Stimulated activated effector memory CD8-positive, alpha-beta T cell treated with anti-CD3 and anti-CD28 coated beads, Interleukin-12 subunit alpha, Interleukin-12 subunit beta, amount 100 ng/mL, for 72 hours (primary cell): ENCODE measurements at regions not wholly inside any gene's neighbourhood (a gene's known extent, or its start where the extent isn't known, plus 50 kb on each side); places are given as distances from the start of the nearest gene placed in this dataset.
"Not testable (repeated sequence)": the region's sequence is repeated elsewhere in the genome, so short reads cannot be mapped to it uniquely, and the experiment has no call there.

Experiments used
- ATAC-seq: fragments of 150-1000 bp; cut with Tn5 transposase; 2 replicates; pipeline ENCODE4 v1.10.0; 2021
- DNase-seq, 2 donors: peaks; one replicate each; pipeline ENCODE4 v3.0.0; 2021 to 2022; ENCODE audit warnings: low spot score in 2 of 2
- H3K27ac Mint-ChIP-seq: one replicate; pipeline ENCODE4 v1.8.0; 2022; ENCODE audit warnings: mild to moderate bottlenecking, mixed read lengths
- H3K36me3 Mint-ChIP-seq: one replicate; pipeline ENCODE4 v1.8.0; 2022; ENCODE audit warnings: mild to moderate bottlenecking, mixed read lengths
- H3K4me1 Mint-ChIP-seq: one replicate; pipeline ENCODE4 v1.8.0; 2022; ENCODE audit warnings: mixed read lengths
- H3K4me3 Mint-ChIP-seq: one replicate; pipeline ENCODE4 v1.8.0; 2022; ENCODE audit warnings: mild to moderate bottlenecking, mixed read lengths
- H3K9me3 Mint-ChIP-seq: one replicate; pipeline ENCODE4 v1.8.0; 2022; ENCODE audit warnings: mixed read lengths

GRCh38 chr4:135510582-135510981 lies 1309.0 kb upstream of the PABPC4L start:
- DNase-seq (no peak), ATAC-seq (no peak)
- H3K36me3 Mint-ChIP-seq = no peaks in the 10 kb centered on the region
- H3K4me1 Mint-ChIP-seq = no peaks in the 10 kb centered on the region
- H3K27ac Mint-ChIP-seq = no peak overlapping the region
- H3K4me3 Mint-ChIP-seq = no peak overlapping the region
- peaks cover 10% of the 10 kb centered on the region for H3K9me3 Mint-ChIP-seq

DNA sequence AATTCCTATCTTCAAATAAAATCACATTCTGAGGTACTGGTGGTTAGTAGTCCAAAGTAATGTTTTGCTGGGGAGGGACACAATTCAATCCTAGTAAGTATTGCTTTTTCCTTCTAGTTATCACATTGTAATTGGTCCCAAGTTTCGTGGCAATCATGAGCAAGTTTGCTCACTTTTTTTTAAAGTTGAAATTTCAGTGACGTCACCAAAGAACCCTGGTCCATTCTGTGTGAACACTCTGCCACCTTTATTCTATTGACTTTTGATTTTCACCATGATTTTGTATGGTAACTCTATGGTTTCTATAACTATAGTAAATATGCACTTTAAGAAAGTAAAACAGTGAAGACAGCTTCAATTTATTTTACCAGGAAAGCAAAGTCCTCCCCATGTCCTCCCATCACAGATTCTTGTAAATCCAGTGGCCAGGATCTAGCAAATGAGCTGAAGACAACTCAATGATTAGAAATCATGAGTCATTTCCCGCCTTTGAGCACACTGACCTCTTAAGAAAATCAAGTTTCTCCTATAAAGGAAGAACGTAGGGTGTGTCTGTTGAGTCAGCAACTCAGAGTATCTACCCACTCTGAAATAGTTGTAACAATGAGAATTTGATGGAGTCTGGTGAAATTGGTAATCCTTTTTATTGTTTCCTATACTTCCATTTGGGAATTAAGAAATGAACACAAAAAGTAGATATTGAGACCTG lies 1306.6 kb upstream of the PABPC4L start:
- H3K4me1 Mint-ChIP-seq = no peaks in the 10 kb centered on the region
- H3K9me3 Mint-ChIP-seq = peaks cover 14% of the 10 kb centered on the region
- H3K27ac Mint-ChIP-seq = no peak overlapping the region
- ATAC-seq = no peak
- no peaks in the 10 kb centered on the region for H3K36me3 Mint-ChIP-seq
- no peak for DNase-seq
- H3K4me3 Mint-ChIP-seq = no peak overlapping the region

- Mint-ChIP-seq H3K9me3 (peaks cover 6% of the 10 kb centered on the region), H3K27ac (no peak overlapping the region), H3K4me3 (no peak overlapping the region), H3K36me3 (no peaks in the 10 kb centered on the region), H3K4me1 (no peaks in the 10 kb centered on the region)
- ATAC-seq = no peak
- DNase-seq = no peak
Observed at GRCh38 chr4:135497563-135498152, 1296.1 kb upstream of the PABPC4L start.

DNA sequence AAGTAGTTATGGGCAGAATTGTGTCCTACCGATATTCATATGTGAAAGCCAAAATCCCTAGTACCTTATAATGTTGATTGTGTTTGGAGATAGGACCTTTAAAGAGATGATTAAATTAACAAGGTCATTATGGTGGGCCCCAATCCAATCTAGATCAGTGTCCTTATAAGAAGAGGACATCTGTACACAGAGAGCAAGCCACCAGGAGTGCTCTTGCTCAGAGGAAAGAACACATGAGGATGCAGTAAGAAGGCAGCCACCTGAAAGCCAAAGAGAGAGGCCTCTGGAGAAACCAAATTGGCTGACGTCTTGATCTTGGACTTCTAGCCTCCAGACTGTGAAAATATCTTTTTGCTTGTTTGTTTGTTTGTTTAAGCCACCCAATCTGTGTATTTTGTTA lies 1290.8 kb upstream of the PABPC4L start:
- no peak overlapping the region for H3K4me3 Mint-ChIP-seq
- DNase-seq (no peak), ATAC-seq (no peak)
- no peaks in the 10 kb centered on the region for H3K4me1 Mint-ChIP-seq
- H3K36me3 Mint-ChIP-seq = no peaks in the 10 kb centered on the region
- H3K9me3 Mint-ChIP-seq = no peaks in the 10 kb centered on the region
- no peak overlapping the region for H3K27ac Mint-ChIP-seq

GRCh38 chr4:135485371-135485770 lies 1283.8 kb upstream of the PABPC4L start:
- Mint-ChIP-seq H3K27ac (no peak overlapping the region), H3K9me3 (peaks cover 10% of the 10 kb centered on the region), H3K36me3 (no peaks in the 10 kb centered on the region), H3K4me1 (no peaks in the 10 kb centered on the region), H3K4me3 (no peak overlapping the region)
- ATAC-seq (no peak), DNase-seq (no peak)

GRCh38 chr4:135476272-135476671 lies 1274.7 kb upstream of the PABPC4L start:
- DNase-seq (no peak), ATAC-seq (no peak)
- Mint-ChIP-seq H3K36me3 (no peaks in the 10 kb centered on the region), H3K4me1 (no peaks in the 10 kb centered on the region), H3K4me3 (no peak overlapping the region), H3K27ac (no peak overlapping the region), H3K9me3 (peaks cover 24% of the 10 kb centered on the region)

DNA sequence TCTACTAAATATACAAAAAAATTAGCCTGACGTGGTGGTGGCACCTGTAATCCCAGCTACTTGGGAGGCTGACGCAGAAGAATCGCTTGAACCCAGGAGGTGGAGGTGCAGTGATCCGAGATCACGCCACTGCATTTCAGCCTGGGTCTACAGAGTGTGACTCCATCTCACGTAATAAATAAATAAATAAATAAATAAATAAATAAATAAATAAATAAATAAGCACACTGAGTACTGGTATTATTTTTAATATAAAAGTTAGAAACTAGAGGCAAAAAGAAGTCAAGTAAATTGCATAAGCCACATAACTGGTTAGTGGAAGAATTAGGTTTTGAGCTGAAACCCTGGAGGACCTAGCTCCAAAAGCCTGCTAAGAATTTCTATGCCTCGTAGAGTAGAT lies 1262.7 kb upstream of the PABPC4L start:
- ATAC-seq = no peak
- no peak overlapping the region for H3K4me3 Mint-ChIP-seq
- H3K27ac Mint-ChIP-seq = no peak overlapping the region
- peaks cover 12% of the 10 kb centered on the region for H3K9me3 Mint-ChIP-seq
- no peak for DNase-seq
- no peaks in the 10 kb centered on the region for H3K36me3 Mint-ChIP-seq
- no peaks in the 10 kb centered on the region for H3K4me1 Mint-ChIP-seq

DNA sequence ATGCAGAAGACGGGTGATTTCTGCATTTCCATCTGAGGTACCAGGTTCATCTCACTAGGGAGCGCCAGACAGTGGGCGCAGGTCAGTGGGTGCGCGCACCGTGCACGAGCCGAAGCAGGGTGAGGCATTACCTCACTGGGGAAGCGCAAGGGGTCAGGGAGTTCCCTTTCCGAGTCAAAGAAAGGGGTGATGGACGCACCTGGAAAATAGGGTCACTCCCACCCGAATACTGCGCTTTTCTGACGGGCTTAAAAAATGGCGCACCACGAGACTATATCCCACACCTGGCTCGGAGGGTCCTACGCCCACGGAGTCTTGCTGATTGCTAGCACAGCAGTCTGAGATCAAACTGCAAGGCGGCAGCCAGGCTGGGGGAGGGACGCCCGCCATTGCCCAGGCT lies 1246.0 kb upstream of the PABPC4L start:
- ATAC-seq, H3K27ac Mint-ChIP-seq, H3K36me3 Mint-ChIP-seq, H3K9me3 Mint-ChIP-seq, DNase-seq, H3K4me1 Mint-ChIP-seq, H3K4me3 Mint-ChIP-seq: not testable (repeated sequence)

- Mint-ChIP-seq H3K4me3 (no peak overlapping the region), H3K9me3 (peaks cover 28% of the 10 kb centered on the region), H3K27ac (no peak overlapping the region), H3K4me1 (no peaks in the 10 kb centered on the region), H3K36me3 (no peaks in the 10 kb centered on the region)
- no peak for ATAC-seq
- no peak for DNase-seq
Observed at GRCh38 chr4:135434936-135435335, 1233.3 kb upstream of the PABPC4L start.

GRCh38 chr4:135429528-135429927 lies 1227.9 kb upstream of the PABPC4L start:
- Mint-ChIP-seq H3K9me3 (peaks cover 11% of the 10 kb centered on the region), H3K27ac (no peak overlapping the region), H3K36me3 (no peaks in the 10 kb centered on the region), H3K4me1 (no peaks in the 10 kb centered on the region), H3K4me3 (no peak overlapping the region)
- ATAC-seq (no peak), DNase-seq (no peak)

DNA sequence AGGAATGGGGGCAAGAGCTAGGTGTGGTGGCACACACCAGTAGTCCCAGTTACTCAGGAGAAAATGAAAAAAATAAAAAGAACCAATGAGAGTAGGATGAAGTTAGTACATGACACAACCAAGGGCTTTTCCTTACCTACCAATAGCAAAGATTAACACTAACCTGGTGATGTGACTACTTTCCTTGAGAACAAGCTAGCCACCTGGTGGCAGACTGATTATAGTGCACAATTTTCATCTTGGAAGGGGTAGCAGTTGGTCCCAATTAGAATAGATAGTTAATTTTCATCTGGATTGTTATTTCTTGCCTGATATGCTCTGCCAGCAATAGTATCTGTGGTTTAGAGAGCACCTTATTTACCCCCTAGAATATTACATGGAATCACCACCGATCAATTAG lies 1216.8 kb upstream of the PABPC4L start:
- Mint-ChIP-seq H3K27ac (no peak overlapping the region), H3K9me3 (peaks cover 19% of the 10 kb centered on the region), H3K4me1 (no peaks in the 10 kb centered on the region), H3K36me3 (no peaks in the 10 kb centered on the region), H3K4me3 (no peak overlapping the region)
- no peak for ATAC-seq
- no peak for DNase-seq

DNA sequence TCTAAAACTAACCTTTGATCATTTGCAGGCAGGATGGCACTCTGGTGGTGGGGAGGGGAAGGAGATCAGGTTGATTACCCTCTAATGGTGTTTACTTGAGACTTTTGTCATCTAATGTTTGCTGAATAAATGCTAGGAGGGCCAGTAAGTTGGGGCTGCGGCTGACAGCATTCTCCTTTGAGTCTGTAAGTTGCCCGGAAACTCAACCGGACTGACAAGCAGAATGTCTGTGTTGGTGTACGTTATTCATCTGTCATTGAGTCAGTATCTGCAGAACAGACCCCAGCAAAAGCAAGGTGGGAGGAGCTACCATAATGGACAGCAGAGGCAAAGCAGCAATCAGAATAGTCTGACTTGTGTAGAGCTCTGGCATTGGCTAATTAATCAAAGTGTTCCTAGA lies 1210.6 kb upstream of the PABPC4L start:
- Mint-ChIP-seq H3K9me3 (peaks cover 9% of the 10 kb centered on the region), H3K27ac (no peak overlapping the region), H3K4me1 (no peaks in the 10 kb centered on the region), H3K4me3 (no peak overlapping the region), H3K36me3 (no peaks in the 10 kb centered on the region)
- ATAC-seq (no peak), DNase-seq (no peak)

GRCh38 chr4:135411251-135411650 lies 1209.7 kb upstream of the PABPC4L start:
- H3K27ac Mint-ChIP-seq = no peak overlapping the region
- H3K9me3 Mint-ChIP-seq = peaks cover 9% of the 10 kb centered on the region
- ATAC-seq = no peak
- no peak for DNase-seq
- H3K4me3 Mint-ChIP-seq = no peak overlapping the region
- no peaks in the 10 kb centered on the region for H3K36me3 Mint-ChIP-seq
- no peaks in the 10 kb centered on the region for H3K4me1 Mint-ChIP-seq

DNA sequence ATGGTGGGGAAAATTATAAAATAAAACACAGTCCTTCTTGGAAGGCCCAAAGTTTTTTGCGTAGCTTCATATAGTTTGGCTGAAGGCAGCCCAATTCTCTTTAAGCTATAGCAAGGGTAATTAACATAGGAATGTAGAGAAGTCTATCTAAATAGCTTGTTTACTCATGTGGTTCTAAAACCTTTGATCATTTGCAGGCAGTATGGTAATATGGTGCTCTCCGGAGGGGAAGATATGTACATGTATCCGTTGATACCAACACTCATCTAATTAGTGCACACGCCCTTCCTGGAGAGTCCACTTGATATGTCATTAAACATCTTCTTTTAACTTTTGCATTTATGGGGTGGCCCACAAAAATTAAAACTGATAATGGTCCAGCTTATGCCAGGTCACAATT lies 1207.7 kb upstream of the PABPC4L start:
- H3K4me3 Mint-ChIP-seq = not testable (repeated sequence)

DNA sequence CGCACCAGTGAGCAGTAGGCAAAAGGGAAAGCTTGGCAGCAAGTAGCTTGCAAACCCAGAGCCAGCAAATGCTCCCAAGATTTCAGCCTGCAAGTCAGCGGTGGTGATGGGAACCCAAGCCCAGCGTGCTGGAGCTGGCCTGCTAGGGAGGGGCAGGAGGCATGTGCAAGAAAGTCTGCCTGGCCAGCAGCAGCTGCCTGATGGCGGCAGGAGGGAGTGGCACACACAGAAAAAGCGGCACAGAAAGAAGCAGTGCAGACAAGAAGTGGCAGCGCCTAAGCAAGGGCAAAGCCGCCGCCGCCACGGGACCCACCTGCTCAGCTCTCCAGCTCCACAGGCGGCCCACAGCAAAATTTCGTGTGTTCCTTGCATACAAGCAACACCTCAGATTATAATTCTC lies 1206.5 kb upstream of the PABPC4L start:
- Mint-ChIP-seq H3K4me1 (no peaks in the 10 kb centered on the region), H3K36me3 (no peaks in the 10 kb centered on the region), H3K4me3 (no peak overlapping the region), H3K27ac (no peak overlapping the region), H3K9me3 (peaks cover 18% of the 10 kb centered on the region)
- ATAC-seq (no peak), DNase-seq (no peak)

More for the DNA sequence above, 1207.7 kb upstream of the PABPC4L start:
- H3K9me3 Mint-ChIP-seq = peaks cover 13% of the 10 kb centered on the region
- ATAC-seq, H3K36me3 Mint-ChIP-seq, DNase-seq, H3K27ac Mint-ChIP-seq, H3K4me1 Mint-ChIP-seq: not testable (repeated sequence)

- not testable (repeated sequence) for ATAC-seq, H3K4me3 Mint-ChIP-seq, H3K4me1 Mint-ChIP-seq, H3K27ac Mint-ChIP-seq, H3K36me3 Mint-ChIP-seq, DNase-seq
- peaks cover 18% of the 10 kb centered on the region for H3K9me3 Mint-ChIP-seq
Observed at GRCh38 chr4:135406597-135406996, 1205.0 kb upstream of the PABPC4L start.
